ENCODE measurements at regions not wholly inside any gene's neighbourhood (a gene's known extent, or its start where the extent isn't known, plus 50 kb on each side); places are given as distances from the start of the nearest gene placed in this dataset.

DNA sequence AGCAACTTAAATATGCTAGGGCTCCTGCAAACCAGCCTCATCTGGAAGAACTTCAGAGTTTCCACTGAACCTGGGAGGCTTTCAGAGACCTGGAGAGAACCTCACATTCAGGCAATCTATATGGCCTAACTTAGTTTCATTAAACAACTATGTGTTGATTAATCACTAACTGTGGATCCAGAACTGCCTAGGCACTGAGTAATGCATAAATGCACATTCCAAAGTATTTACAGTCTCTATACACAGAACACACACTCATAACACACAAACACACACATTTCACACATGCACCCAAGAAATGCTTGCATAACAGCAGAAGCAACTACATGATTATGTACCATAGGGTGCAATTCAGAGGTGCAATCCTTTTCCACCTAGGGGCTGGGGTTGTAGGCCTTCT, 552.8 kb downstream of the BCL11A start:
- no peak overlapping the region for H3K27ac ChIP-seq (ENCODE audit: low read length)
- no peaks in the 10 kb centered on the region for H3K27me3 ChIP-seq (ENCODE audit: low read depth, low read length)
- H3K4me1 ChIP-seq (ENCODE audit: control insufficient read depth in 1 of 2, insufficient read depth in 2 of 2, low read length in 2 of 2) = no peaks in the 10 kb centered on the region
- H3K36me3 ChIP-seq (ENCODE audit: control insufficient read depth in 1 of 2, insufficient read depth in 2 of 2, low read length in 2 of 2) = no peaks in the 10 kb centered on the region
- no peaks in the 10 kb centered on the region for H3K9me3 ChIP-seq (ENCODE audit: control insufficient read depth in 1 of 2, low read length in 2 of 2)
- H3K4me3 ChIP-seq (ENCODE audit: low read depth in 1 of 2, low read length in 2 of 2) = no peak overlapping the region

DNA sequence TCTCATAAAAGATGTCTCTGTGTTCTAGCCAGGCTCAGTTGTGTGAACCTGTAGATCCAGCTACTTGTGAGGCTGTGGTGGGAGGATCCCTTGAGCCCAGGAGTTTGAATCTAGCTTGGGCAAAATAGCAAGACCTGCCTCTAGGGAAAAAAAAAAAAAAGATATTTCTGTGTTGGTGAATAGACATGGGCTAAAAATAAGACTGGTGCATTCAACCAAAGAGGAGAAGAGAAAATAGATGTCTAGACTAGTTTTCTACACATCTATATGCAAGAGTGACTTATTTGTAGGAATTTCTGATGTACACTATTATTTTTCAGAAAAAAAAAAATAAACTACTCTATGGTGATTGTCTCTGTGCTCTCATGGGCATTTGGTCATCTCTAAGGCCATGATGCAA, 555.1 kb downstream of the BCL11A start:
- Histone ChIP-seq H3K36me3 (ENCODE audit: control insufficient read depth in 1 of 2, insufficient read depth in 2 of 2, low read length in 2 of 2) (no peaks in the 10 kb centered on the region), H3K9me3 (ENCODE audit: control insufficient read depth in 1 of 2, low read length in 2 of 2) (no peaks in the 10 kb centered on the region), H3K27ac (ENCODE audit: low read length) (no peak overlapping the region), H3K4me3 (ENCODE audit: low read depth in 1 of 2, low read length in 2 of 2) (no peak overlapping the region), H3K4me1 (ENCODE audit: control insufficient read depth in 1 of 2, insufficient read depth in 2 of 2, low read length in 2 of 2) (no peaks in the 10 kb centered on the region), H3K27me3 (ENCODE audit: low read depth, low read length) (no peaks in the 10 kb centered on the region)

DNA sequence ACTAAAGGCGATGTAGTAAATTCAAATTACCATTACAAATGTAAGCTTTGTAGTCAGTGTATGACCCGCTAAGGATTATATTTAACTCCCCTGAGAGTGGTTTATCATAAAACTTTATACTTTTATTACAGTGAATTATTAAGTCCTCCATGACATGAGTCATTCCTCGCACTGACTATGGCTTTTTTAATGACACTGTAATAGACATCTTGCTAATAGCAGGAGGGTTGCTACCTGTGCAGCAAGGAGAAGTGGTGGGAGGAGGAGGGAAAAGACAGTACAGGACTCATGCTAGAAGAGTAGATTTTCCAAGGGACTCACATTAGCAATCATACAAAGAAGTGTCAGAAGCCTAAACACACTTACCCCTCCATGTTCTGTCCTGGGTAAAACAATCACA, 556.1 kb downstream of the BCL11A start:
- Histone ChIP-seq H3K27me3 (ENCODE audit: low read depth, low read length) (no peaks in the 10 kb centered on the region), H3K27ac (ENCODE audit: low read length) (no peak overlapping the region), H3K36me3 (ENCODE audit: control insufficient read depth in 1 of 2, insufficient read depth in 2 of 2, low read length in 2 of 2) (no peaks in the 10 kb centered on the region), H3K4me1 (ENCODE audit: control insufficient read depth in 1 of 2, insufficient read depth in 2 of 2, low read length in 2 of 2) (no peaks in the 10 kb centered on the region), H3K4me3 (ENCODE audit: low read depth in 1 of 2, low read length in 2 of 2) (no peak overlapping the region), H3K9me3 (ENCODE audit: control insufficient read depth in 1 of 2, low read length in 2 of 2) (no peaks in the 10 kb centered on the region)

DNA sequence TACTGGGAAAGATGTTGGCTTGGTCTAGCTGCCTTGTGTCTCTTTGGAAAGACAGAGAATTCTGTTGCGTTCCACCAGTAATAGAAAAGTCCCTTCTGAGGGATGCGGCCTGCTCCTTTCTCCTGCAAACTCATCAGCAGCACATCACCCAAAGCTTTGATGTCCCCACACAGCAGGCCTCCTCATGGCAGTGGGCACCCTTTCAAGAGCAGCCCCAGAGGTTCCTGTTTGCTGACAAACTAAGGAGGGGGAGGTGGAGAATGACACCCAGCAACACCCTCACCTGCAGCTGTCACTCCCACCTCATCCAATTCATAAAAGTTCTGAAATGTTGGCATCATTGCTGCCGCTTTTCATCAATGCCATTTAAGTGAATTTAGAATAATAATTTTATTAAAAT, 556.6 kb downstream of the BCL11A start:
- Histone ChIP-seq H3K4me3 (ENCODE audit: low read depth in 1 of 2, low read length in 2 of 2) (no peak overlapping the region), H3K27ac (ENCODE audit: low read length) (no peak overlapping the region), H3K36me3 (ENCODE audit: control insufficient read depth in 1 of 2, insufficient read depth in 2 of 2, low read length in 2 of 2) (no peaks in the 10 kb centered on the region), H3K9me3 (ENCODE audit: control insufficient read depth in 1 of 2, low read length in 2 of 2) (no peaks in the 10 kb centered on the region), H3K27me3 (ENCODE audit: low read depth, low read length) (no peaks in the 10 kb centered on the region), H3K4me1 (ENCODE audit: control insufficient read depth in 1 of 2, insufficient read depth in 2 of 2, low read length in 2 of 2) (no peaks in the 10 kb centered on the region)

DNA sequence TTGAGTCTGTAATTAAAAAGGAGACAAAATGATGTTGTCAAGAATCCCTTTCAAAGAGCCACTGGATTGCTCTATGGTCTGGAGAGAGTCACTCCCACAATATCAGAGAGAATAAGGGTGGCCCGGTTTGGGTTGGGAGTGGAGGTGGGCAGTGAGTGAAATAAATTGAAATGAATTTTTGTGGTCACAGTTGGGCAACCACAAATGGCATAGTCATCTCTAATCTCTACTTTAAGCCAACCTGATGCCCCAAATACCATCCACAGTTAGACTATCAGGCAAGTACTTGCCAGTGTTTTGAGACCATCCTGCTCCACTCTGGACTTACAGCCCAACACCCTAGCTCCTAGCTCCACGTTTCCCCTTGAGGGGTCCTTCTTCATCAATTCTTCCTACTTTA, 559.7 kb downstream of the BCL11A start:
- Histone ChIP-seq H3K9me3 (ENCODE audit: control insufficient read depth in 1 of 2, low read length in 2 of 2) (no peaks in the 10 kb centered on the region), H3K36me3 (ENCODE audit: control insufficient read depth in 1 of 2, insufficient read depth in 2 of 2, low read length in 2 of 2) (no peaks in the 10 kb centered on the region), H3K27me3 (ENCODE audit: low read depth, low read length) (no peaks in the 10 kb centered on the region), H3K27ac (ENCODE audit: low read length) (no peak overlapping the region), H3K4me1 (ENCODE audit: control insufficient read depth in 1 of 2, insufficient read depth in 2 of 2, low read length in 2 of 2) (no peaks in the 10 kb centered on the region), H3K4me3 (ENCODE audit: low read depth in 1 of 2, low read length in 2 of 2) (no peak overlapping the region)

DNA sequence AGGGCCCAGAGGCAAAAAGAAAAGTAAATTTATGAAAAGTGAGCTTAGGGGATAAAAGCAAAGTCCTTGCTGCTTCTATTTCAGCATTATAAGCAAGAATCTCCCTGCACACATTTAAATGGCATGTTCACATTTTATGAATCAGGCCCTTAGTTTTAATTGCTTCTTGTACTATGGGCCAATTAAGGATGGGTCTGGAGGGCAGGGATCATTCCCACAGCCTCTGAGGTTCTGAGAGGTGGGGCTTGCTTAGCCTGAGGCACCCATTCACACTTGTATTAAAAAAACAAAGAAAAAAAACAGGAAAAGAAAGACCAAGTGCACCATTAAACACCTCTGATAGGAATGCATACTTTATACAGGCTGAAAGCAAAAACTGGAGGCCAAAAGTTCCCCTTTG, 565.1 kb downstream of the BCL11A start:
- H3K27ac ChIP-seq (ENCODE audit: low read length) = no peak overlapping the region
- H3K27me3 ChIP-seq (ENCODE audit: low read depth, low read length) = no peaks in the 10 kb centered on the region
- no peak overlapping the region for H3K4me3 ChIP-seq (ENCODE audit: low read depth in 1 of 2, low read length in 2 of 2)
- no peaks in the 10 kb centered on the region for H3K4me1 ChIP-seq (ENCODE audit: control insufficient read depth in 1 of 2, insufficient read depth in 2 of 2, low read length in 2 of 2)
- H3K9me3 ChIP-seq (ENCODE audit: control insufficient read depth in 1 of 2, low read length in 2 of 2) = no peaks in the 10 kb centered on the region
- H3K36me3 ChIP-seq (ENCODE audit: control insufficient read depth in 1 of 2, insufficient read depth in 2 of 2, low read length in 2 of 2) = no peaks in the 10 kb centered on the region

DNA sequence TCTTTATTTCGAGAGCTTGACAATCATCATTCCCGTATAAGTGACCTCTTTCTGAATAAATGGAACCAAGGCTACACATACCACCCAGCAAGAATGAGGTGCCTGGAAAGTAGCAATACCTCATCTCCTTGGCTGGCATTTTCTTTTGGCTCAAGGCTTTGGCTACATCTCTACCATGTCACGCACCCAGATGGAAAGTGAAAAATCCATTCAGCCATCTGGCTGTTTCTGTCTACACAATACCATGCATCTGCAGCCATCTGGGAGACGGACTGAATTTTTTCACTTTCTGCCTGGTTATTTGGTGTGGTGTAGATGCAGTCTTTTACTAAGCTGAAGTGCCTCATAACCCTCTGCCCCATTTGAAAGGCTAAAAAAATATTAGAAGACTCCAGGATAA, 566.9 kb downstream of the BCL11A start:
- Histone ChIP-seq H3K4me1 (ENCODE audit: control insufficient read depth in 1 of 2, insufficient read depth in 2 of 2, low read length in 2 of 2) (no peaks in the 10 kb centered on the region), H3K27ac (ENCODE audit: low read length) (no peak overlapping the region), H3K4me3 (ENCODE audit: low read depth in 1 of 2, low read length in 2 of 2) (no peak overlapping the region), H3K36me3 (ENCODE audit: control insufficient read depth in 1 of 2, insufficient read depth in 2 of 2, low read length in 2 of 2) (no peaks in the 10 kb centered on the region), H3K27me3 (ENCODE audit: low read depth, low read length) (no peaks in the 10 kb centered on the region), H3K9me3 (ENCODE audit: control insufficient read depth in 1 of 2, low read length in 2 of 2) (no peaks in the 10 kb centered on the region)

DNA sequence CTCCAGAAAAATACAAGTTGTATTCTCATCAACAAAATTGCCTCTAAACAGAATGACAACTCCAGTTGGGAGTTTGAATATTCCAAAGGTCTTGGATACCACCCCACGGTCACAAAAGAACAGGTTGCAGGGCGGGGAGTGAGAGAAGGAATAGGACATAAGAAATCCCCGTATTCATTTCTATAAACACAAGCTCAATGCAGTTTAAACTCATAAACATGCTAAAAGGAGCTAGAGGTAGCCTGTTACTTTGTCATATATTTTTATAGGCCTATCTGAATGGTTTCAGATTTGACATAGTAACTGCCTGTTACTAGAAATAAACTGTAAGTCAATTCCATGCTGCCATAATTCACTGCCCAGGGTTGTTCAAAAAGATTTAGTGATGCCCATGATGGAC, 567.5 kb downstream of the BCL11A start:
- Histone ChIP-seq H3K9me3 (ENCODE audit: control insufficient read depth in 1 of 2, low read length in 2 of 2) (no peaks in the 10 kb centered on the region), H3K4me1 (ENCODE audit: control insufficient read depth in 1 of 2, insufficient read depth in 2 of 2, low read length in 2 of 2) (no peaks in the 10 kb centered on the region), H3K36me3 (ENCODE audit: control insufficient read depth in 1 of 2, insufficient read depth in 2 of 2, low read length in 2 of 2) (no peaks in the 10 kb centered on the region), H3K27me3 (ENCODE audit: low read depth, low read length) (no peaks in the 10 kb centered on the region), H3K4me3 (ENCODE audit: low read depth in 1 of 2, low read length in 2 of 2) (no peak overlapping the region), H3K27ac (ENCODE audit: low read length) (no peak overlapping the region)

DNA sequence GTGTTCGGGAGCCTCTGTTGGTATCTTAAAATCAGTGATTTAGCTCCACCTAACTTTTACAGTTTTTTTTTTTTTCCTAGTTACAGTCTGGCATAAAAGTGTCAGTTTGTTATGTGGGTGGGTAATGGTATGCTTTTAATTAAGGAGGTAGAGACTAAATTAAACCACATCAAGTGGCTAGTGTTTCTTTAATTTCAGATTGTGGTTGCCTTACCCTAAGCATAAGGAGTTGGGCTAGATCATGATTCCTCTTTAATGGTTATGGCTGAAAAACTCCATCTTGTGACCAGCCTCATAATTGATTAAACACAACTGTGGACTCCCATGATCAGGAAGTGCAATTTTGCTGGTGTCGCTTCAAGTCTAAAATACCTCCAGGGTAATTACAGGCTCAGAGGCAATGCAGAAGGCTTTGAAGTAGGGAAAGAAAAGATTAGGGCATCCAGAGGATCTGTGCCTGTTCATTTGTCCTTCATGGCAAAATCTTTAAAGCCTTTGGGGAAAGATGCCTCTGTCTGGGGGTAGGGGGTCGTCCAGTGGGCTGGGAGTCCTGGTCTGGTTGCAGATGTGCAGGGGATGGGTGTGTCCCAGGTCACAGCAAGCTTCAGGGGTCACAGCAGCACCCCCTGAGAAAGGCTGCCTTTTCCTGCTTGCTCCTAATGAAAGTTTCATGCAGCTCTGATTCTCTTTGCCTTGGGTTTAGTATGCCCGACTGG, 579.2 kb downstream of the BCL11A start:
- no peak overlapping the region for H3K4me3 ChIP-seq (ENCODE audit: low read depth in 1 of 2, low read length in 2 of 2)
- H3K4me1 ChIP-seq (ENCODE audit: control insufficient read depth in 1 of 2, insufficient read depth in 2 of 2, low read length in 2 of 2) = no peaks in the 10 kb centered on the region
- H3K27ac ChIP-seq (ENCODE audit: low read length) = no peak overlapping the region
- no peaks in the 10 kb centered on the region for H3K27me3 ChIP-seq (ENCODE audit: low read depth, low read length)
- no peaks in the 10 kb centered on the region for H3K9me3 ChIP-seq (ENCODE audit: control insufficient read depth in 1 of 2, low read length in 2 of 2)
- no peaks in the 10 kb centered on the region for H3K36me3 ChIP-seq (ENCODE audit: control insufficient read depth in 1 of 2, insufficient read depth in 2 of 2, low read length in 2 of 2)

DNA sequence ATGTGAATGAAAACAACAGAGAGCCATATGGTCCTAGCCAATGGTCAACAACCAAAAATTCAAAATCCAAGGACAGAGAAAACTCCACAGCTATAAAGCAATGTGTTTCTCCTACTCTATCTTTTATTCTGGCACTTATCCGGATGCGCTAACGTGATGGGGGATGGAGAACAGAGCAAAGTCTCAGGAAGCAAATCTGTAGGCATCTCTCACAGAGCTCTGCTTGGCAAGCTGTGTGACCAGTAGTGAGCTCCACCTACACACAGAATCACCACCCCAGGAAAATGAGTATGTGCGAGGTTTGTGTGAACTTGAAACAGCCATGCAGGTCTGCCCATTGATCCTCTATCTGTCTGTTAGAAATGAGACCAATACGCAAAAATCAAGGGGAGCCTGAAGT, 584.3 kb downstream of the BCL11A start:
- Histone ChIP-seq H3K36me3 (ENCODE audit: control insufficient read depth in 1 of 2, insufficient read depth in 2 of 2, low read length in 2 of 2) (no peaks in the 10 kb centered on the region), H3K27me3 (ENCODE audit: low read depth, low read length) (no peaks in the 10 kb centered on the region), H3K9me3 (ENCODE audit: control insufficient read depth in 1 of 2, low read length in 2 of 2) (no peaks in the 10 kb centered on the region)

DNA sequence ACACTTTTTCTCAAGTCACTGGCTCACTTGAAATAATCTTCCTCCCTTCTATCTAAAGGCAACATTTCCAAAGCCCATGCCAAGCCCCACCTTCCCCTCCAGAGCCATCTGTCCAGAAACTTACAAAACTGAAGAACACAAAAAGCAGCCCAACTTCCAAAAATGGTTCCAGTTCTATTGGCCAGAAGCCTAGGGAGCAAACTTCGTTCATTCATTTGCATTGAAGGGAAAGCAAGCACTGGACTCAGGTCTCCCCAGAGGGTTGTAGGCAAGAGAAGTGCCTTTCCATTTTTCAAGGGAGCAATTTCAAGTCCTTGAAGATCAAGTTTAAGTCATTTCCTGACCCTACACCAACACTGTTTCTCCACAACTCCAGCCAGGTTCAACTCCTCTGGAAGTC, 585.0 kb downstream of the BCL11A start:
- H3K4me3 ChIP-seq (ENCODE audit: low read depth in 1 of 2, low read length in 2 of 2) = no peak overlapping the region
- no peaks in the 10 kb centered on the region for H3K36me3 ChIP-seq (ENCODE audit: control insufficient read depth in 1 of 2, insufficient read depth in 2 of 2, low read length in 2 of 2)
- no peak overlapping the region for H3K27ac ChIP-seq (ENCODE audit: low read length)
- H3K27me3 ChIP-seq (ENCODE audit: low read depth, low read length) = no peaks in the 10 kb centered on the region
- H3K4me1 ChIP-seq (ENCODE audit: control insufficient read depth in 1 of 2, insufficient read depth in 2 of 2, low read length in 2 of 2) = no peaks in the 10 kb centered on the region
- no peaks in the 10 kb centered on the region for H3K9me3 ChIP-seq (ENCODE audit: control insufficient read depth in 1 of 2, low read length in 2 of 2)

More for the DNA sequence above, 584.3 kb downstream of the BCL11A start:
- no peak overlapping the region for H3K27ac ChIP-seq (ENCODE audit: low read length)
- no peaks in the 10 kb centered on the region for H3K4me1 ChIP-seq (ENCODE audit: control insufficient read depth in 1 of 2, insufficient read depth in 2 of 2, low read length in 2 of 2)
- no peak overlapping the region for H3K4me3 ChIP-seq (ENCODE audit: low read depth in 1 of 2, low read length in 2 of 2)

DNA sequence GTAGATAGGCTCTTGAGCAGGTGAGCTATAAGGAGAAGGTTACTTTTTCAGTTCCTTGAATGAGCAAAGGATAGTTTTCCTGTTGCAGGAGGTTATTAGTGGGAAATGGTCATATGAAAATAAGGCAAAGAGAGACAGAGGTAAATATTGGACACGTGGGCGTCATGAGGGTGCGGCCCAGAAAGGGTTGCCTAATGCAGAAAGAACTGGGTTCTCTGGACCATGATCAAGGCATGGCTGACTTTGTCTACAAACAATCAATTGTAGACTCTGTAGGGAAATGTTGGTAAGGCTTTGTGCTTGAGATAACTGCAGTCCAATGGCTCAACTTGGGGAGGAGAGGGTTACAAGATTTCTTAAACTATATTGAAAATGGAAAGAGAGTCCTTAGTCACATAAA, 585.8 kb downstream of the BCL11A start:
- no peaks in the 10 kb centered on the region for H3K27me3 ChIP-seq (ENCODE audit: low read depth, low read length)
- no peaks in the 10 kb centered on the region for H3K4me1 ChIP-seq (ENCODE audit: control insufficient read depth in 1 of 2, insufficient read depth in 2 of 2, low read length in 2 of 2)
- H3K27ac ChIP-seq (ENCODE audit: low read length) = no peak overlapping the region
- no peaks in the 10 kb centered on the region for H3K9me3 ChIP-seq (ENCODE audit: control insufficient read depth in 1 of 2, low read length in 2 of 2)
- H3K4me3 ChIP-seq (ENCODE audit: low read depth in 1 of 2, low read length in 2 of 2) = no peak overlapping the region
- no peaks in the 10 kb centered on the region for H3K36me3 ChIP-seq (ENCODE audit: control insufficient read depth in 1 of 2, insufficient read depth in 2 of 2, low read length in 2 of 2)
